ENCODE measurements at regions not wholly inside any gene's neighbourhood (a gene's known extent, or its start where the extent isn't known, plus 50 kb on each side); places are given as distances from the start of the nearest gene placed in this dataset.

- TF ChIP-seq CTCF (IDR thresholded peaks at IDR 0.05) (no peak), POLR2A (IDR thresholded peaks at IDR 0.05) (no peak), POLR2AphosphoS5 (IDR thresholded peaks at IDR 0.05) (no peak)
- WGBS = 39% methylated on average over 1 of the region's 1 CpG
- Histone ChIP-seq H3K9me3 (peaks cover 3% of the 10 kb centered on the region), H3K27ac (no peak overlapping the region), H3K4me3 (no peak overlapping the region), H3K4me1 (replicated peaks) (no peaks in the 10 kb centered on the region), H3K27me3 (replicated peaks; ENCODE audit: insufficient read depth) (no peaks in the 10 kb centered on the region), H3K36me3 (no peaks in the 10 kb centered on the region)
- intact Hi-C loops (cut with DNase I) = no loop called here
- DNase-seq (ENCODE audit: low spot score) = no peak
Observed at GRCh38 chr3:973340-973739, 119.5 kb upstream of the CNTN6 start.

DNA sequence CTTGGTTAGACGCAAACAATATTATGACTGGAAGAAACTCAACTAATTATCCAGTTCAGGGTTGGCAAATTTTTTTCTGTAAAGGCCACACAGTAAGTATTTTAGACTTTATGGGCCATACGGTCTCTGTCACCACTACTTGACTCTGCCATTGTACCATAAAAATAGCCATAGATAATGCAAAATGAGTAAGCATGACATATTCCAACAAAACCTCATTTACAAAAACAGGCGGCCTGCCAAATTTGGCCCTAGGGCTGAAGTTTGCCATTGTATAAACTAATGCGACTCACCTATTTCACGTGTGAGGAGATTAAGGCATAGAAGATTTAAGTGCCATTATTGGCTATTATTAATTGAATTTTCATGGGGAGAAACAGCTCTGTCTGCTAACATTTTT, 116.8 kb upstream of the CNTN6 start:
- intact Hi-C loops (cut with DNase I) = no loop called here
- peaks cover 3% of the 10 kb centered on the region for H3K9me3 ChIP-seq
- 65% methylated on average over 5 of the region's 5 CpGs for WGBS
- no peak overlapping the region for H3K4me3 ChIP-seq
- no peak for DNase-seq (ENCODE audit: low spot score)
- no peak overlapping the region for H3K27ac ChIP-seq
- H3K27me3 ChIP-seq (replicated peaks; ENCODE audit: insufficient read depth) = no peaks in the 10 kb centered on the region
- TF ChIP-seq CTCF (IDR thresholded peaks at IDR 0.05) = no peak
- H3K4me1 ChIP-seq (replicated peaks) = no peaks in the 10 kb centered on the region
- H3K36me3 ChIP-seq = no peaks in the 10 kb centered on the region

GRCh38 chr3:981156-981555, 111.7 kb upstream of the CNTN6 start:
- no peak for DNase-seq (ENCODE audit: low spot score)
- H3K4me3 ChIP-seq = no peak overlapping the region
- TF ChIP-seq POLR2AphosphoS5 (IDR thresholded peaks at IDR 0.05) (no peak), POLR2A (IDR thresholded peaks at IDR 0.05) (no peak), CTCF (IDR thresholded peaks at IDR 0.05) (no peak)
- intact Hi-C loops (cut with DNase I) = no loop called here
- no peak overlapping the region for H3K27ac ChIP-seq
- no peaks in the 10 kb centered on the region for H3K36me3 ChIP-seq
- H3K9me3 ChIP-seq = no peaks in the 10 kb centered on the region
- H3K27me3 ChIP-seq (replicated peaks; ENCODE audit: insufficient read depth) = no peaks in the 10 kb centered on the region
- 87% methylated on average over 6 of the region's 6 CpGs for WGBS
- H3K4me1 ChIP-seq (replicated peaks) = no peaks in the 10 kb centered on the region

DNA sequence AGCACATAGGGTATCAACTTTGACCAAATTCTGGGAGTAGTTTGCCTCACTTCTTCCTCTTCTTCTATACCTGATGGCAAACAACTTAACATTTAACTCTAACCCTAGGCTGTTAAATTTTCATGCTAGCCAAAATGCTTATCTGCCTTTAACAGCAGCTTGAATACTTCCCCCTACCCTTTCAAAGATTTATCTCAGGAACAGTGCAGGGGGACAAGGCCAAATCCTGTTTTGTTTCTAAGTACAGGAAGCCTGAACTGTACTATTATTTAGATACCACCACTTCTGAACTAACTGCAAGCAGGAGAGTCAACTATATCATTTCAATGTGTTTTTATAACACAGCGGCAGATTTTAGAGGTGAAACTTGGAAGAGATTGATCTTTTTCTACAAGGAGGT, 104.0 kb upstream of the CNTN6 start:
- DNase-seq (ENCODE audit: low spot score) = no peak
- Histone ChIP-seq H3K9me3 (no peaks in the 10 kb centered on the region), H3K4me3 (no peak overlapping the region), H3K36me3 (no peaks in the 10 kb centered on the region), H3K4me1 (replicated peaks) (no peaks in the 10 kb centered on the region), H3K27ac (no peak overlapping the region), H3K27me3 (replicated peaks; ENCODE audit: insufficient read depth) (no peaks in the 10 kb centered on the region)
- intact Hi-C loops (cut with DNase I) = no loop called here
- WGBS = 89% methylated on average over 1 of the region's 1 CpG
- TF ChIP-seq CTCF (IDR thresholded peaks at IDR 0.05) (no peak), POLR2A (IDR thresholded peaks at IDR 0.05) (no peak), POLR2AphosphoS5 (IDR thresholded peaks at IDR 0.05) (no peak)

DNA sequence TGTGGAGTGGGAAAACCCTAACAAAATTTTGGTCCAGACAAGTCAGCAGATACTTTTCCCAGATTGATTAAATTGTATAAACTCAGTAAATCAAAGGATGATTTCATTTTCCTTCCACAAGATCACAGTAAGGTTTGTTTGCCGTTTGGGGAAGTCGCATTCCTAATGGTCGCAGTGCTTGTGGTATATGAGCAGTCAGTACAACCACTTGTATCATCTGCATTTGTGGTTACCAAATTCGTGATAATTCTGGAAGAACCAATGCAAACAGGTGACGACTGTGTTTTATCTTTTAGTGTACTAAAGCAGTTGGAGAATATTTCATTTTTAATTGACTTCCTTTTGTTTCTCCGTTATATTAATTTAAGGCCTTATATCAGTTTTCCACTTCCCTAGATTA, 100.0 kb upstream of the CNTN6 start:
- H3K4me1 ChIP-seq (replicated peaks) = no peaks in the 10 kb centered on the region
- intact Hi-C loops (cut with DNase I) = no loop called here
- H3K9me3 ChIP-seq = no peaks in the 10 kb centered on the region
- TF ChIP-seq POLR2A (IDR thresholded peaks at IDR 0.05) = no peak
- no peak for TF ChIP-seq CTCF (IDR thresholded peaks at IDR 0.05)
- TF ChIP-seq POLR2AphosphoS5 (IDR thresholded peaks at IDR 0.05) = no peak
- H3K36me3 ChIP-seq = no peaks in the 10 kb centered on the region
- WGBS = 81% methylated on average over 6 of the region's 6 CpGs
- no peak for DNase-seq (ENCODE audit: low spot score)
- H3K27me3 ChIP-seq (replicated peaks; ENCODE audit: insufficient read depth) = no peaks in the 10 kb centered on the region
- no peak overlapping the region for H3K27ac ChIP-seq
- H3K4me3 ChIP-seq = no peak overlapping the region
